HFF-Myc (cell line): ENCODE measurements at regions not wholly inside any gene's neighbourhood (a gene's known extent, or its start where the extent isn't known, plus 50 kb on each side); places are given as distances from the start of the nearest gene placed in this dataset.

ENCODE experiments used
- DNase-seq: peaks from one replicate; pipeline ENCODE4 v3.0.0-alpha.2; 2011; ENCODE audit warnings: low read depth; ENCODE audit errors: extremely low read depth
- H3K4me3 ChIP-seq: replicated peaks from 2 replicates; pipeline ENCODE4 v1.5.1; 2011; ENCODE audit warnings: low read depth, mild to moderate bottlenecking, control low read depth, low read length
- CTCF ChIP-seq: IDR thresholded peaks from 2 replicates; pipeline ENCODE4 v1.5.1; 2012; ENCODE audit warnings: mild to moderate bottlenecking, low read depth, low read length, control low read depth; ENCODE audit errors: missing control alignments

GRCh38 chr21:16388911-16389560 is 659.3 kb downstream of the USP25 start:
- no peak for DNase-seq
- TF ChIP-seq CTCF: no peak
- H3K4me3 ChIP-seq: no peak overlapping the region

- H3K4me3 ChIP-seq: no peak overlapping the region
- DNase-seq: no peak
- no peak for TF ChIP-seq CTCF
Measured at GRCh38 chr21:16389643-16390042, 659.9 kb downstream of the USP25 start.

GRCh38 chr21:16395285-16395684 is 665.5 kb downstream of the USP25 start:
- TF ChIP-seq CTCF: no peak
- no peak overlapping the region for H3K4me3 ChIP-seq
- DNase-seq: no peak

- no peak overlapping the region for H3K4me3 ChIP-seq
- DNase-seq: no peak
- no peak for TF ChIP-seq CTCF
Measured at GRCh38 chr21:16402752-16403151, 673.0 kb downstream of the USP25 start.

- no peak for TF ChIP-seq CTCF
- no peak for DNase-seq
- H3K4me3 ChIP-seq: no peak overlapping the region
Measured at GRCh38 chr21:16404776-16405175, 675.0 kb downstream of the USP25 start.

GRCh38 chr21:16406355-16406754 is 676.6 kb downstream of the USP25 start:
- no peak for TF ChIP-seq CTCF
- no peak overlapping the region for H3K4me3 ChIP-seq
- DNase-seq: no peak
